SKM-1 treated with dmso at 0.1 percent for 144 hours (cell line): ENCODE measurements at regions not wholly inside any gene's neighbourhood (a gene's known extent, or its start where the extent isn't known, plus 50 kb on each side); places are given as distances from the start of the nearest gene placed in this dataset.

Experiments
- DNase-seq: peaks from one replicate; lab custom pipeline; 2025; ENCODE audit not compliant: unreplicated experiment; lab: John Stamatoyannopoulos, UW

DNA sequence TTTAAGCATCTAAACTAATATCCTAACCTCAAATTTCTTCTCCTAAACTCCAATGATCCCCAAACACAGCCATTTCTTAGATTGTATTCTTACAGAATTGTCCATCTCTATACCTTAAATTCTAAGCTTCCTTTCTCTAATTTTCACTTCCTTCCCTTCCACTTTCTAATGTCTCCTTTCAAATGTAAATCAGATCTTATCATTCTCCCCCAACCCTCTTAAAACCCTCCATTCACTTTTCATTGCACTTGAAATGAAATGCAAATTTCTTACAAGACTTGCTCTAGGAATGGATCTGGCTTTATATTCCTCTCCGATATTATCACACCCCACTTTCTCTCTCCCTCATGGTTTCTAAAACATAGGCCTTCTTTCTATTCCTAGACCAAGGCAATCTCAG lies 534.6 kb downstream of the LMO4 start:
- no peak for DNase-seq

DNA sequence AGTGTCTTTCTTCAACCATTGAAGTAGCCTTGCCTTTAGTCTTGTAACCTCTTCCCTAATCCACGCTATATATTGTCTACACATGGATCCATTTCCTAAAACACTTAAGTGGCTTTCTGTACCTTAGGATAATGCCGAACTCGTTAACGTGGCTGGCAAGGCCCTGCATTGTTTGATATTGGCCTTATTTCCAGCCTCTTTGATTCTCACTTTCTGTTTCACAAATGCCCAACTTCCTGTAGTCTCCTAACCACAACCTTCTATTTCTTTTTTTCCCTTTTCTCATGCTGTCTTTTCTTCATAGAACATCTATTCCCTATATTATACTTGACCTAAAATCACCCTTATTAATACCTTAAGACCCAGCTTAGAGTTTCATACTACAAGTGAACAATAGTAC lies 536.0 kb downstream of the LMO4 start:
- no peak for DNase-seq

DNA sequence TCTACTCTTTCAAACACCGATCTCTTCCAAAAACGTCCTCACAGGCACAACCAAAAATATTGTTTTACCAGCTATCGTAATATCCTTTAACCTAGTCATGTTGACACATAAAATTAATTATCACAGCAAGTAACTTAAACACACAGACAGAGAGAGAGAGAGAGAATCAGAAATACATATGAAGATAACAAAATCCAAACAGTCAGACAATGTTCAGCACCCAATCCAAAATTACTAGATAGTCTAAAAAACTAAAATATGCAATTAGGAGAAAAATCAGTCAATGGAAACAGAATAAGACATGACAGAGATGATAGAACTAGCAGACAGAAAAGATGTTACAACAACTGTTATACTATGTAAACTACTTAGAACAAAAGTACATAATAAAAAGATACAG lies 537.7 kb downstream of the LMO4 start:
- DNase-seq, result no peak

DNA sequence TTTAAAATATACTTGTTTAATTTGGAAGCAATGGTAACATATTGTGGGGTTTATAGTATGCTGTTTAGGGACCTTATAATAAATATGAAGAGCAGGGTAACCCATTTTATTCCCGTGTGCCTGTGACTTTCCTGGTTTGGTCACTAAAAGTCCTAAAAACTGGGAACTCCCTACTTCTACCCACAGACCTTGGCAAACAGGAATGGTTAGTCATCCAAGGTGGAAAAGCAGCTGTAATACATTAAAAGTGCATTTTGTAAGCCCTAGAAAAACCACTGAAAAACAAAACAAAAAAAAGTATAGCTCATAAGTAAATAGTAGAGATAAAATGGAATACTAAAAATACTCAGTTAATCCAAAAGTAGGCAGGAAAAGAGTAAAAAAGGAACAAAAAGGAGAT lies 538.9 kb downstream of the LMO4 start:
- DNase-seq, result no peak

DNA sequence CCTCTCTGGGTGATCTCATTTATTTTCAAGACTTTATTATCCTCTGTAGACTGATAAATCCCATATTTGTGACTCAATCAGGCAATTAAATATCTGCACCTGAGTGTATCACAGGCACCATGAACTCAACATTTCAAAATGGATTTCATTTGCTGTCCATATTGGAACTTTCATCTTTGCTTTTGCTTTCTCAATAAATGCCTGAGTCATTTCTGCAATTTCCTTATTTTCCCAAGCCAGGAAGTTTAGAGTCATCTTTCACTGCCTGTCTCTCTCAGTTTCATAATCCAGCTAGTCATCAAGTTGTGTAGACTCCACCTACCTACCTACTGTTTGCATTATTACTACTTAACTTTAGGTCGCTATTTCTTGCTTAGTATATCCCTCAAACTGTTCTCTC lies 540.9 kb downstream of the LMO4 start:
- DNase-seq, result peak; percentile 90

DNA sequence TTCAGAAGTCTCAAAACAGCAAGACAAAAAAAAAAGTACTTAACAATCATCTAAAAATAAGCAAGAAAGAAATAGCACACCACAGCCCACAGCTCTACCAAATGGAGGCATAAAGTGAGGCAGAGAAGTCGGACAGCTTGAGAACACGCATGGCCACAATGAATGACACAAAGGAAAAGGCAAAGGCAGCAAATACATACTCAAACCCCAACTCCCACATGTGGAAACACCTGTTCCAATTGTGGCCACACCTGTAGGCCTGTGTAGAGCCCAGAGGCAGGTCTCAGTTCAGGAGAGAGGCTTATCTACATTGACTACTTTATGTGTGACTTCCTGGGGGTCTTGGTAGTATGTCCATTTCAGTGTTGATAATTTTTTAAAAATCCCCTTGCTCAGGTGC lies 543.5 kb downstream of the LMO4 start:
- no peak for DNase-seq

DNA sequence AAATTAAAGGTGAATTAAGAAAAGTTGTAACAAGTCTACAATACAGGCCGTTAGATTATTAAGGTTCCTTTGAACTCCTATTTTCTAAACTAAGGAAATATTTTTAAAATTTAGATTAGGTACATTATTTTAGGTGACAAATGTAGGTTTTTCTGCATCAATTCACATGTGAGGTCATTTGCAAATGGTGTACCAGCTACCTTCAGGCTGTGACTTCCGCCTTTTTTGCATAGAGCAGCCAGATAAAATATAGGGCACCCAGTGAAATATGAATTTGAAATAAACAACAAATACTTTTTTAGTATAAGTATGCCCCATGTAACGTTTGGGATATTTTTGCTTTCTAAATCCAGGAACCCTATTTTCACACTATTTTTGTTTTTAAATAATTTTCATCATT lies 544.0 kb downstream of the LMO4 start:
- DNase-seq, result no peak

DNA sequence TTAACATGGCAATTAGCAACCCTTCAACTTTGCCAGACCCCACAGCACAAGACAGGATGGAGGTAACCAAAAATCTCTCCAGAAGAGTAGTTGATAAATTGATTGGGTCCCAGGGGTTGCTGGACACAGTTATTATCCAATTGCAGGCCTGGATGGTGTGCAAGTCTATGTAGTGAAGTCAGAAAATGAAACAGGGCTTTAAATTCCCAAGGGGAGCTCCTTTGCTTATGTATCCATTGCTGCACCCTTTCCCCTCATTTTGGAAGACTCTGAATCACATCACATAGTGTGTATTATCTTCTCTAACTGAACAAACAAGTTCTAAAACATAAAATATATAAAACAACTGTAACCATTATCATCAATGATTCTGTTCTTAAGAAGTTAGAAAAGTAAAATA lies 550.2 kb downstream of the LMO4 start:
- DNase-seq, result no peak

DNA sequence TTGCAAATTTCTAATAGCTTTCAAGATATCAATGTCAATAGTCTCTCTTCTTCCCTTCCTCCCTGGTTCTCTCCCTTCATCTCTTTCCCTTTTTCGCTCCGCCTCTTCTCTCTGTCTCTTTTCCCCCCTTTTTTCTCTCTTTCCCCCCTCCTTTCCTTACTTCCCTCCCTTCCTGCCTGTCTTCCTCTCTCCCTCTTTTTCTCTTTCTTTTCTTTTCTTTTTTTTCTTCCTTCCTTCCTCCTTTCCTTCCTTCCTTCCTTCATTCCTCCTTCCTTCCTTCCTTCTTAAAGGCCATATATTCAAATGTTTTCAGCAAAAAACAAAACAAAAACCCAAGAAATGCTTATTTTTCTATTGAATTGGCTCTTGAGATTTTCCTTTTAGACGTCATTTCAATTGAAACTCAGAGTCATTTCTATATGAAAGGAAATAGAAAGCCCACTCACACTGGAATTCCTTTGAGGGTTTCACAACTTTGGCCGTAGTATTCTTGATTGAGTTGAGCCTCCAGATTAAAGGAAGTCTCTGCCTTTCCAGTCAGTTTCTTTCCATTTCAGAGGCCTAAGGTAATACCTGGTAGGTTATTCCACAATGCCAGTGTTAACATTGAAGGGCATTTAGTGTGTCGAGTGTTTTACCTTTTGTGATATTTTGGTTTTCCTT lies 551.5 kb downstream of the LMO4 start:
- no peak for DNase-seq

DNA sequence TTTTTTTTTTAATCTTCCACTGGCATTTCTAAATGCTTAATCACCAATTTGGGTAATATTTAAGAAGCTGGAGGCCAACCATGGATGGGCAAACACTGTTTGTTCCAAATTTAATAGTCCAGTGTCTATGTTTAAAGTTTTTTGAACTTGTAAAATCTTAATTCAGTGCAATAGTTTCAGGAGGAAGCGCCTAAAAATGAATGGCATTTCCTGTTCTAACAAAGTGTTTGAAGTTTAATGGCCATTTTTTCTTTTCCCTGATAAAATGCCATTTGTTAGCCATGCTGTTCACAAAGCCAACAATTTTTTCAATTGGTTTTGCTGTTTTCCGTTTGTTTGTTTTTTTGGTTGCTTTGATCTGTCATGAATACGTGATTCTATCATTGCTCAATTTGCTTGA lies 552.1 kb downstream of the LMO4 start:
- DNase-seq, result no peak

DNA sequence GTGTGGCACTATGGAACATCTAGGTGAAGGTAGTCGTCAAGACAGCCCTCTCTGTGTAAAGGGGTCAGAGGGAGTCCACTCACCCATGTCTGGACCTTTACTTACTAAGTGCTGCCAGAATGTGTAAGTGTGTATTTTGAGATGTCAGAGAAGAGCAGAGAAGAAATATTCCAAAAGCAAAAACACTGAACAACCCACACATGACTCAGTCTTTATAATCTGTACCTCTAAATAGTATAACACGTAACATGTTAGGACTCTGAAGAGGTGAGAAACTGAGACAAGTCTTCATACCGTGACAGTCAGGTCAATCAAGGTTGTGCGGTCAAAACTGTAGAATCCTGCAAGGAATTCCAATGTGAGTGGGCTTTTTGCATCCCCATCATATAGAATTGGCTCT lies 555.2 kb downstream of the LMO4 start:
- no peak for DNase-seq

DNA sequence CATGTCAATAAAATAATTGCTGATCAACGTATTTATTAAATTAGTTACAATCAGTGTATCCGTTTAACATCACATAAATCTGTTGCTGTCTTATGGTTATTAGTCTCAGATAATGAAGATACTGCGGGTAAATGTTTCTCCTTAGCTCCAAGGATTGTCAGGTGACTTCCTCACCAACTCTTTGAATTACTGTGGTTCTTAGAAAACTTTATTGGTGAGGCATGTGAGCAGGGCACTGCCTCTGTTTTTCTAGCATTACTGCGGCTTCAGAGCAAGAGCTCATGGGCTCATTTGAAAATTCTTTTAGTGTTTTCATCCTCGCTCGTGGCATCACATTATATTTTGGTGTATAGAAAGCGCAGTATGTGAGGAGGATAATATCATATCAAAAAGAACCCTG lies 555.9 kb downstream of the LMO4 start:
- DNase-seq, result no peak

DNA sequence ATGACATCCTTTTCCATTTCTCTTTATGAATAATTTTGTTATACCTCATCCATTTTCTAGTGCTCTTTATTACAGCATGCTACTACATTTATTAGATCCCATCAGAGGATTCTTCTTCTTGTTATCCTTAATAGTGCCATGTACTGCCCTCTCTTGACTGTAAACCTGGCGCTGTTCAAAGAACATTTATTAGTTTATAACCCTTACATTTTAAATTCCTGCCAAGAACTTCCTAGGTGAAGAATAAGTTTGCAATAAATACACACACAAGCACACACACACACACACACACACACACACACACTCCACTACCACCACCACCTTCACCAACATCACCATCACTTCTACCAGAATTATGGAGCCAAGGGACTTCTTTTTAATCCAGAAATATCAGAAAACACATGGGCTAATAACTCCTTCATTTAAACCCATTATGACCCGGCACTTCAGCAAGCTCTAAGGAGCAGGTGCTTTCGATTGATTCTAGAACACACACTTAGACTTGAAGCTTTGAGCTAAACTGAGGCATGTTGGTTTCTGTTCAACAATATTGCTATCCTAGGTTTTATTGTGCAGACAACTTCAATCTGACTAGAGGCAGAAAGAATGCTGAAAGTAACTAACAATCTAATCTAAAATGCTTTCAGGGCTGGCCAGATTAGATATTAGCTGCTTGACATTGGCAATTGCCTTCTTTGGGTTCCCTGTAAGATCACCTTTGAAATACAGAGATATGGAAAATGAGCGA lies 556.8 kb downstream of the LMO4 start:
- DNase-seq, result no peak

DNA sequence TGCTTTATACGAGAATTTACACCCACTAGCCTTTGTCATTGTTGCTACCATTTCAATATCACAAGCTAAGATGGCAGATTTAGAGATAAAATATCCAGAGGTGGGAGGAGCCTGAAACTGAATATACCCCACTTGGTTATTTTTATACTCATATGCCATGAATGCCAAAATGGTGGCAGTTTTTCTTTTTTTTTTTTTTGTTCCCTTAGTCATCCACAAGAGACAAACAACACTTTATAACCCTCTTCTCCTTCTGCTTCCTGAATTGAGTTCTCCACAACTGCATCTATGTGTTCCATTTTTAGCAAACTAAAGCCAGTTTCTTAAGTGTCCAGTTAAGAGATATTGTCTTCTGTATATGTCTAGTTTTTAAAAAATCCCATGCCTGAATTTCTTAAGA lies 558.4 kb downstream of the LMO4 start:
- DNase-seq, result no peak

DNA sequence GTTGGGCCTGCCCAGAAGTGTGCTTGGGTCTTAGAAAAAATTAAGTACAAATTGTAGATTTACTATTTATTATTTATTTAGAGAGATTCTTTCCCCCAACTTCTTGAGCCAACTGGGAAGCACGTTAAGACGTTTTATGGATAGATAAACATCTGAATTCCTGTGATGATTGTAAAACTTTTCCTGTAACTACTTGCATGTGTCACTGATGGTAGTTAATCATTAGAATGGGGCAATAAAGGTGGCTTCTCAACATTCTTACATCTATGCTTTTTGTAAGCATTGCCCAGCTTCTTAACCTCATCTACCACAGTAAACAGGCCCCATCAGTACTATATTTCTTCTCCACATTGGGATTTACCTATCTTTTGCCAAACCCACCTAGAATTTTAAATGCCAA lies 559.8 kb downstream of the LMO4 start:
- no peak for DNase-seq

DNA sequence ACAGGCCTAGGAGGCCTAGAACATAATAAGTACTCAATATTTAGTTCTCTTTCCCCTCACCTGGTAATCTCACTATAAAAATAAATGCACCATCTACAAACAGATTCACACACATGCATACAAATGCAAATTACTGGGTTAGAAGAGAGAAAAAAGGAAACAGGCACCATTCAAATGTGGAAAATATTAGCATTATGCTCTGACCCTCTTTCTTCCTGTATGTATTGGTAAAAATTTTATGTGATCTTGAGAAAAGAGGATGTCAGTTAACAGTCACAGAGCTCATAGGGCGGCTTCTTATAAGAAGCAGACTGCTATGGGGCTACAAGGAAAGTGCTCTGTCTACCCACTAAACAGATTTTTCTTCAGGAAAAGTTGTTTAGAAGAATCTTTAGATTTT lies 565.4 kb downstream of the LMO4 start:
- no peak for DNase-seq

DNA sequence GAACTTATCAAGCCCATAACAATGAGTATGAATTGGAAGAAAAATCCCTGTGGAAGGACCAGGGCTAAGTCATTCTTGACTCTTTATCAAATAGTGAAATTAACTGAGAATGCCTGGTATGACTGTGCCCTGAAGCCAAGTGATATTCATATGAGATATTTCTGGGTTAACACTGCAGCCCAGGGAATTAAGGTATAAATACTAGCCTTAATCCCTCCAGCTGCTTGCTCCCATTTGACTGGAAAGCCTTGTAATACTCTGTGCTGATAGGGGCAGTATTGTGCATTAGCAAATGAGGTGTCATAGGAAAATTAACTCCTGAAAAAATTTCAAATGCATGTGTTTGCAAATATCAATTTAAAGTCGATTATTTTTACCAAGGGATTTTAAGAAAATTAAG lies 568.8 kb downstream of the LMO4 start:
- no peak for DNase-seq

DNA sequence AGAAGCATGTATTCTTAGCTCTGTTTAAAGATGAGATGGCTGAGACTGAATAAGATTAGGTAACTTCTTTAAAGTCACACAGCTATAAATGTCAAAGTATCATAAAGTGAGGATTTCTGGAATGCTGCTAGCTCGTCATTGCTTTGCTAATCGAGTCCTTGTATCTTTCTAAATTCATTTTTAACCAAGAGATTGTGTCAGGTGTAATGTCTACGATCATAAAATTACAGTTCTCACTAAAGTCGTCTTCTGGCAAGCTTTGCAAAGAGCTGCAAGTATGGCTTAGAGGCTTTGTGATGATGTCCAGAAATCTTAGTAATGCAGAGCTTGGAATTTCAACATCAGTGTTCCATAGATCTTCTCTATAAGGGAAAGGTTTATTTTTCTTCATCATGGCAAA lies 569.8 kb downstream of the LMO4 start:
- no peak for DNase-seq

DNA sequence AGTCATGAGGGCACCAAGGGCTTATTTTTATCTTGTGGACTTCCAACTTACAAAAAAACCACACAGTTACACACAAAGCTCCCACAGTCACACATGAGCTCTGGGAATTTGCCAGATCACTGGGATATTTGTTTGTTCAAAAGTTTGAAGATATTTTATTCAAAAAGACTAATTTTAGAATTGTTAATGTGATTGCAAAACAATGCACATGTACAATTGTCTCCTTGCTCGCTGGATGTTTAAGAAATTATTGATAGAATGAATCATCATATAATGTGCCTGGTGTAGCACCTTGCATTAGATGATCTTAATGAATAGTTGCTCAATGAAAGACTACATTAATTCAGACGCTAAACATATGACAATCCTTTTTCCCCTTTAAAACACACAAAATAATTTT lies 570.3 kb downstream of the LMO4 start:
- DNase-seq, result no peak

DNA sequence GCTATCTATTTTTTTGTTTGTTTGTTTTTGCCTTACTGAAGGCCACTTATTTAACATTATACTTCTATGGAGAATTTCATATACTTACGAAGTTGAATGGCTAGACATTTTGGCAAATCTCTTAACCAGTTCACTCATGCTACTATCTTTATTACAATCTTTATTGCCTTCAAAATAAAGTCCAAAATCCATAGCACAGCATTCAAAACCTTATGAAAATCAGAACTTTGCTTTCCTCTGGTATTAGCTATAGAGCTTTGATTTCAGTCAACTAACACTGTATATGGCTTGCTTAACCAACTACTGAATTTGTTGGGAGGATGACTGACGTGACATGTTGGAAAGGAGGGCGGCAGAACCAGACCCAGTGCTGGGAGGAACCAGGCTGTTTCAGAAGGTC lies 571.1 kb downstream of the LMO4 start:
- DNase-seq, result no peak

DNA sequence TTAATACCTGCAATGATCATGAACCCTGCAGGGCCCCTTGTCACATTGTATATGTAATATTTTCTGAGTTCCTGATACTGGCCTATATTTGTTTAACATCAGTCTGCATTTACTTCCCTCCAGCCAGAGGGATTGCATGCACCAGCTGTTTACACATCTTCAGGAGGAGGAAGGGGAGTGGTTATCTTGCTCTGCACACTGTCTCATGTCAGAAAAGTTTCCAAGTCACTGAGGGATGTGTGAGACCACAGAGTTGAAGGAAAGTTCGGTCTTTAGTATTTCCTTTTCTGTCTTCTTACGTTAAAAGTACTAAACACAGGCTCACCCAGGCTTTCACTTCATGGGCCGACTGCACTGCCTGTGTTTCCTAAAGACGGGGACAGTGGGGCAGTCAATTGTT lies 574.1 kb downstream of the LMO4 start:
- peak; percentile 96 for DNase-seq

DNA sequence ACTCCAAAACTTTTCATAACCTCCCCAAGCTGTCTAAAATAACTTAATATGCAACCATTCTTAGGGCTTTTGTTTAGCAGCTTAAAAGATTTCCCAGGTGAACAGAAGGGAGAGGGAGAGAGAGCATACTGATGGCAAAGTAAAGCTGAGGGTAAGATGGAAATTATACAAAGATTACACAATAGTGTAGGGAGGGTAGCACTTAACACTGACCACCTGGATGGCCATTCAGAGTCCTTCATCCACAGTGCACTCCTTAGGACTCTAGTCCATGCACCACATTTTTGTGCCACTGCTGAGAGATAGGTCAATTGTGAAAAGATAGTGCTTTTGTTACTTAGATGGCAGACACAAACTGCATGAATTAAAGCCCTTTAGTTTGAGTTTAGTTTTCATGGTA lies 574.6 kb downstream of the LMO4 start:
- no peak for DNase-seq

DNA sequence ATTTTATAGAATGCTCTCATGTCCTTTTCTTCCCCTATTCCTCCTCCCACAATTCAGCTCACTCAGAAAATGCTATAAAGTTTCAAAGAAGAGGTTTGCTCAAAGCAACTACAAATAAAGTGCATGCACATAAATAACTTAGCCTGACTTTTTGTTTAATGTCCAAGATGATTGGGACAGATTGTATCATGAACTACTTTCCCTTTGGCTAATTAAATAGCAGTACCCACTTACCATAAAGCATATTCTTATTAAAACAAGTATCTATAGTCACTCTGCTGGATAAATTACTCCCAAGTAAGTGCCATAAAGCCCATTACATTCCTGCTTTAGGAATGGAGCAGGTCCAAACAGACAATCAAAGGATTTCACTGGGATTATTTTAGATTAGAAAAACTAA lies 576.0 kb downstream of the LMO4 start:
- DNase-seq, result no peak
